D721Med (cell line): ENCODE measurements at regions not wholly inside any gene's neighbourhood (a gene's known extent, or its start where the extent isn't known, plus 50 kb on each side); places are given as distances from the start of the nearest gene placed in this dataset.

Experiments used
- DNase-seq: peaks from one replicate; pipeline ENCODE4 v3.0.0; 2011; ENCODE audit warnings: low spot score; ENCODE audit not compliant: insufficient read length
- FAIRE-seq: peaks from 2 replicates; lab custom pipeline; 2011; peaks lifted over from hg19 to GRCh38; lab: Jason Lieb, UNC
- CTCF ChIP-seq: IDR thresholded peaks from 2 replicates; pipeline ENCODE4 v1.5.1; 2012; ENCODE audit warnings: mild to moderate bottlenecking, control low read depth; ENCODE audit not compliant: insufficient read depth; ENCODE audit errors: missing control alignments

GRCh38 chr12:24198070-24198469 is 248.6 kb upstream of the SOX5 start:
- DNase-seq (no peak), FAIRE-seq (no peak)

DNA sequence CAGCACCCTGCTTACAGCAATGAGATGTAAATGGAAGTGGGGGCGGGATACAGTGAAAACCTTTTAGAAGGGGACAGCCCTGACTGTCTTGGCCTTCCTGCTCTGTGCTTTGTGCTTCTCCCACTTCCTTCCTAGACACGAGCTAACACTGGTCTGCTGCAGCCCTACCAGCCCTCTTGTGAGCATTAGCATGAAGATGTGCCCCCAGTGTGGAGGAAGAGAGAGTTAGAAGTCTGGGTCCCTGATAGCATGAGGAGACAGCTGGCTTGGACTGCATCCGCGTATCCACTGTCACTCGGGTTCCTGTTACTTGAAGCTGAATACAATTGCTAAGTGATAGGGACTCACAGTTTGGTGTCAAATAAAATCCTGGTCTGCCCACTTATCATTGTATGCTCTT is 248.1 kb upstream of the SOX5 start:
- no peak for DNase-seq
- no peak for FAIRE-seq
- no peak for TF ChIP-seq CTCF

More at GRCh38 chr12:24198070-24198469, 248.6 kb upstream of the SOX5 start:
- no peak for TF ChIP-seq CTCF

GRCh38 chr12:24195063-24195462 is 245.6 kb upstream of the SOX5 start:
- no peak for FAIRE-seq
- TF ChIP-seq CTCF: no peak
- no peak for DNase-seq

GRCh38 chr12:24191117-24191516 is 241.6 kb upstream of the SOX5 start:
- FAIRE-seq (no peak), DNase-seq (no peak)
- TF ChIP-seq CTCF: no peak

DNA sequence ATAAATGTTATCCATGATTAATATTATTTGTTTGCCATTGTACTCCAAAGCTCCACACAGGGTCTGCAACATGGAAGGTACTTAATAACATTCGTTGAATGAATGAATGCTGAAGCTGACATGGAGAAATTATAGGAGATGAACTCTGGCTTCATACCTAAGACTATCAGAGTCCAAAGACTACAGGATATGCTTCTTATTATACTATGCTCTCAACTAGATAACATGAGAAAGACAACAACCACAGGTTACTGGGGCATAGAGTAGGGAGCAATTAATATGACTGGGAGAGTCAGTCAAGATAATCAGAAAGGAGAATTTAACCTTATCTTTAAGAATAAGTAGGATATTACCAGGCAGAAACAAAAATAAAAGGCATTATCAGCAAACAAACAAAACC is 236.3 kb upstream of the SOX5 start:
- DNase-seq: no peak
- FAIRE-seq: no peak
- no peak for TF ChIP-seq CTCF

- no peak for TF ChIP-seq CTCF
- no peak for DNase-seq
- FAIRE-seq: no peak
These were observed 228.4 kb upstream of the SOX5 start for GRCh38 chr12:24177889-24178288.

DNA sequence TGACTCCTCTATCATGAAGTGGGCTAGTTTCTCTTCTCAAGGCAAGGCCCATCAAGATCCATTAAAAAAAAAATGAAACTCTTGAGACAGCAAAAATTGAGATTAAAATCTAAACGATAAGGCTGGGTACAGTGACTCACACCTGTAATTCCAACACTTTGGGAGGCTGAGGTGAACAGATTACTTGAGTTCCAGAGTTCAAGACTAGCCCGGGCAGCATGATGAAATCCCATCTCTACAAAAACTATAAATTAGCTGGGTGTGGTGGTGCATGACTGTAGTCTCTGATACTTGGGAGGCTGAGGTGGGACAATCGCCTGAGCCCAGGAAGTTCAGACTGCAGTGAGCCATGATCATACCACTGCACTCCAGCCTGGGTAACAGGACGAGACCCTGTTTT is 226.5 kb upstream of the SOX5 start:
- DNase-seq: no peak
- TF ChIP-seq CTCF: no peak
- FAIRE-seq: no peak
